Lower leg skin (tissue), 4 donors: ENCODE measurements at regions not wholly inside any gene's neighbourhood (a gene's known extent, or its start where the extent isn't known, plus 50 kb on each side); places are given as distances from the start of the nearest gene placed in this dataset.

Experiments used
- DNase-seq, 2 donors: peaks; one replicate each; pipeline ENCODE4 v3.0.0-alpha.2; 2019; ENCODE audit warnings: low spot score in 2 of 2
- H3K4me3 ChIP-seq: fragments of 200-600 bp; sonication (generic); 2 replicates; pipeline ENCODE4 v1.5.1; 2017; ENCODE audit warnings: mild to moderate bottlenecking, low read depth; ENCODE audit not compliant: poor library complexity, severe bottlenecking
- POLR2A ChIP-seq, 2 donors: fragments of 450-650 bp; IDR thresholded peaks; one replicate each; pipeline ENCODE4 v1.6.1; 2016 to 2017; ENCODE audit warnings: antibody characterized with exemption in 2 of 2, mild to moderate bottlenecking in 1 of 2, moderate library complexity in 1 of 2
- WGBS, 2 donors: methylation state at CpG; one replicate each; pipeline ENCODE4 v1.1.5; 2018; 5-methylcytosine and 5-hydroxymethylcytosine counted together
- intact Hi-C: fragments of 100-400 bp; cut with DNase I; formaldehyde crosslinking; loops from one replicate; pipeline ENCODE4 v1.15.0; 2023; ENCODE audit warnings: low total_unique reads
- TF ChIP-seq, protein P1 (sequence below), 3 donors: fragments of 450-650 bp; IDR thresholded peaks; one replicate each; pipeline ENCODE4 v1.5.1; 2016; ENCODE audit warnings: antibody characterized with exemption in 3 of 3, mild to moderate bottlenecking in 3 of 3, moderate library complexity in 2 of 3

DNA sequence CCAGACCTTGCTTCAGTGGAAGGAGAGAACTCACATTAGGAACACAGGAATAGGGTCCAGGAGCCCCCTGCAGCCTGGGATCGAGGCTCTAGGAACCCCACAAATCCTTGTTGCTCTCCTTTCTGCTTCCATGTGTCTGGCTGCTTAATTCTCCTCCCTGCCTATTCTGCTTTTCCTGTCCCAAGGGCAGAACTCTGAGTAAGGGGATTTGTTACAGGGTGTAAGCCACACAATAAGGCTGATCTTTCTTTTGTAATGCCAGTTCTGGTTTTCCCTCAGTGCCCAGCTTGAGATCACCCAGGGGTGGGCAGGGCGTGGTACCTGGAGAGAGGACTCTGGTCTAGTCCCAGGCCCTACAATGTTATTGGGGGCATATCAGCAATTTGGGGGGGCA is 119.6 kb upstream of the MGAT5 start:
- 87 to 94% methylated on average over 2 of the region's 2 CpGs for WGBS, 2 donors
- DNase-seq = no peak

DNA sequence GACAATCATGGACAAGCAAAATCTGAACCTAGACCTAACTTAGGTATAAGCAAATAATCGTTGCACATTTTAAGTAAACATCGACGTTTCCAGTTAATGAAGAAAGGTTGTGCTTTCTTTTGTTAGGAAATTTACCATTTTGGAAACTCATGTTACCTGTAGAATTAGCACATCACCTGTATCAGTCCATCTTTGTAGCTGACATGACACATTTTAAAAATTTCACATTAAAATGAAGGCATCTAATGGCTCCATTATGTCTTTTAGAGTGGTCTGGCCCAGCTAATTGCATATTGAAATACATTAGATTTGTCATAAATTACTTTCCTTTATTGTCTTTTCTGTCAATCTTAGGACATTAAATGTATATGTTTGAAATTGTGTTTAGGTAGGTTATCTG is 119.0 kb upstream of the MGAT5 start:
- intact Hi-C loops = no loop called here
- DNase-seq = no peak
- TF ChIP-seq, protein P1, sequence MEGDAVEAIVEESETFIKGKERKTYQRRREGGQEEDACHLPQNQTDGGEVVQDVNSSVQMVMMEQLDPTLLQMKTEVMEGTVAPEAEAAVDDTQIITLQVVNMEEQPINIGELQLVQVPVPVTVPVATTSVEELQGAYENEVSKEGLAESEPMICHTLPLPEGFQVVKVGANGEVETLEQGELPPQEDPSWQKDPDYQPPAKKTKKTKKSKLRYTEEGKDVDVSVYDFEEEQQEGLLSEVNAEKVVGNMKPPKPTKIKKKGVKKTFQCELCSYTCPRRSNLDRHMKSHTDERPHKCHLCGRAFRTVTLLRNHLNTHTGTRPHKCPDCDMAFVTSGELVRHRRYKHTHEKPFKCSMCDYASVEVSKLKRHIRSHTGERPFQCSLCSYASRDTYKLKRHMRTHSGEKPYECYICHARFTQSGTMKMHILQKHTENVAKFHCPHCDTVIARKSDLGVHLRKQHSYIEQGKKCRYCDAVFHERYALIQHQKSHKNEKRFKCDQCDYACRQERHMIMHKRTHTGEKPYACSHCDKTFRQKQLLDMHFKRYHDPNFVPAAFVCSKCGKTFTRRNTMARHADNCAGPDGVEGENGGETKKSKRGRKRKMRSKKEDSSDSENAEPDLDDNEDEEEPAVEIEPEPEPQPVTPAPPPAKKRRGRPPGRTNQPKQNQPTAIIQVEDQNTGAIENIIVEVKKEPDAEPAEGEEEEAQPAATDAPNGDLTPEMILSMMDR (IDR thresholded peaks at IDR 0.05) = no peak
- no peak for TF ChIP-seq POLR2A (IDR thresholded peaks at IDR 0.05)
- H3K4me3 ChIP-seq = no peak overlapping the region
- WGBS, 2 donors = 94 to 95% methylated on average over 3 of the region's 3 CpGs

More for the DNA sequence above, 119.6 kb upstream of the MGAT5 start:
- TF ChIP-seq, protein P1 (IDR thresholded peaks at IDR 0.05) = no peak
- no peak for TF ChIP-seq POLR2A (IDR thresholded peaks at IDR 0.05)
- H3K4me3 ChIP-seq = no peak overlapping the region
- intact Hi-C loops = no loop called here

DNA sequence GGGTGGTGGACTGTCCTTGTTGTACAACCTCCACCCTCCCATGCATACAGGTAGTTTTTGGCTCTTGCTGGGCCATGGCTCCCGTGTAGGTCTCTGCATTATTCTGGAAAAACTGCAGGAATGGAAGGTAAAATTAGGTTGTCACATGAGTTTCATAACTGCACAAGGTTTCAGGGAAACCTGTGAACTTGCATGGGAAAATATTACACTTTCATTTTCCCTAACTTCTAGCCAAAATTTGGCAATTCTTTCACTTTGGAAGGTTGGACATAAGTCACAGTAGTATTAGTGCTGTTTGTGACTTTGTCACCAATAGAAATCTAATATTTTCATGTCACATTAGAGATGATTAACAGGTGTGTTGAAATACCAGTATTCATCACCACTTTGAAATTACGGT is 118.1 kb upstream of the MGAT5 start:
- TF ChIP-seq, protein P1 (IDR thresholded peaks at IDR 0.05) = no peak
- TF ChIP-seq POLR2A (IDR thresholded peaks at IDR 0.05) = no peak
- WGBS, 2 donors = 47 to 87% methylated on average over 2 of the region's 2 CpGs
- H3K4me3 ChIP-seq = no peak overlapping the region
- no peak for DNase-seq
- intact Hi-C loops = no loop called here

DNA sequence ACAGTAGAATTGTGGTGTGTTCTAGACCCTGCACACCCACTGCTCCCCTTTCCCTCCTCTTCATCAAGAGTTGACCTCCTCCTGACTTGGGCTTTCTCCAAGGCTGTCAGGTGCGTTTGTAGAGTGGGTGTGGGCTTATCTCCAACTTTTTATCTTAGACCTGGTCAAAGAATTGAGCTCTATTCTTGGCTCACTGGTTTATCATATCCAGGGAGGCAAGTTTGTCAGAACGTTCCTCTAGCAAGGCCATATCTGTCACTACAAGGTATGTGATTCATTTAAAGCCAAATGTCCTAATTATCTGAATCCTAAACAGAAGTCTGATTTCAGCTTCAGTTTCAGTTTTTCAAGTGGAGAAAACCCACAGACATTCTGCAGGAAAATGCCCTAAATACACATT is 117.1 kb upstream of the MGAT5 start:
- no peak for DNase-seq
- H3K4me3 ChIP-seq = no peak overlapping the region
- no peak for TF ChIP-seq POLR2A (IDR thresholded peaks at IDR 0.05)
- TF ChIP-seq, protein P1 (IDR thresholded peaks at IDR 0.05) = no peak
- intact Hi-C loops = no loop called here
- 4 to 5% methylated on average over 2 of the region's 2 CpGs for WGBS, 2 donors

DNA sequence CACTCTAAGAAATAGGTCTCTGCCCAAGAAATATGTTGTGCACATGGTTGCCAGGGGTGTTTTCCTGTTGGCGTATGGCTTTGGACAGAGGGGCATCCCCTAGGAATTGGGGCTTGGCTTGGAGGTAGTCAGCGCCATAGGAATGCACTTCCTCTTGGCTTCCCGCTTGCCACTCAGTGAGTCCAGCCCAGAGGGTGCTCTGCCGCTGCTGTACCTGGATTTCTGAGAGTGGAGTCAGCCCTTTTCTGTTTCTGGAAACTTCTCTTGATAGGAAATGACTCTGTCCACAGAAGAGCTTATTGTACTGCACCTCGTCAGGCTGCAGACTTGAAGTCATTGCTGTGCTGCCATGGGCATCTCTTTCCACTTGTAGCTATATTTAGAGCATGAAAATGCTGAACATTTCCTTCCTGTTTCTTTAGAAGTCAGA is 116.7 kb upstream of the MGAT5 start:
- intact Hi-C loops = no loop called here
- no peak for DNase-seq
- WGBS, 2 donors = 6 to 13% methylated on average over 5 of the region's 5 CpGs
- H3K4me3 ChIP-seq = no peak overlapping the region
- TF ChIP-seq POLR2A (IDR thresholded peaks at IDR 0.05) = no peak
- TF ChIP-seq, protein P1 (IDR thresholded peaks at IDR 0.05) = no peak

DNA sequence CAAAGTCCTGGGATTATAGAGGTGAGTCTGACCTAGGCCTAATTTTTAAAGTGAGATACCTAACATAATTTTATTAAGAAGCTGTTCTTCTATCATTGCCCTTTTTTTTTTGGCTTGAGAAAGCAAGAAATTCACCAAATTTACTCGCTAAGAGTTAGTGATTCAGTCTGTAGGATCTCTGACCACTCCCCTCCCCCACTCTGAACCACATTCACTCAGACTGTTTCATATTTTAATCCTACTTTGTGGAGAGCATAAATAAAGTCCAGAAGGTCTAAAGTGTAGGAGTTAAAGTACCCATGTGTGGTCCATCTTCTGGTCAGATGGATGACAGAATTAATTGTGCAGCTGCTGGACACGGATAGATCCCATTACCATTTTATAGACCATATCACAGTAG is 115.8 kb upstream of the MGAT5 start:
- 82 to 84% methylated on average over 2 of the region's 2 CpGs for WGBS, 2 donors
- DNase-seq = no peak
- intact Hi-C loops = no loop called here
- TF ChIP-seq, protein P1 (IDR thresholded peaks at IDR 0.05) = no peak
- TF ChIP-seq POLR2A (IDR thresholded peaks at IDR 0.05) = no peak
- no peak overlapping the region for H3K4me3 ChIP-seq
